SK-N-SH treated with all-trans-retinoic acid at 6 μM for 48 hours (cell line): ENCODE measurements at regions not wholly inside any gene's neighbourhood (a gene's known extent, or its start where the extent isn't known, plus 50 kb on each side); places are given as distances from the start of the nearest gene placed in this dataset.

Experiments
- RARB ChIP-seq: fragments of 250-450 bp; sonication (Bioruptor Pico); IDR thresholded peaks from 2 replicates; pipeline ENCODE4 v1.8.0; 2021; ENCODE audit warnings: mild to moderate bottlenecking, moderate library complexity
- ZFP30 ChIP-seq: fragments of 450-650 bp; formaldehyde crosslinking; IDR thresholded peaks from 2 replicates; pipeline ENCODE4 v1.5.0; 2022; ENCODE audit warnings: mild to moderate bottlenecking, moderate library complexity
- TF ChIP-seq, protein P1 (sequence below): fragments of 250-450 bp; sonication (Bioruptor Pico); IDR thresholded peaks from 2 replicates; pipeline ENCODE4 v1.8.0; 2021; ENCODE audit warnings: low read depth, mild to moderate bottlenecking, moderate library complexity, borderline replicate concordance

DNA sequence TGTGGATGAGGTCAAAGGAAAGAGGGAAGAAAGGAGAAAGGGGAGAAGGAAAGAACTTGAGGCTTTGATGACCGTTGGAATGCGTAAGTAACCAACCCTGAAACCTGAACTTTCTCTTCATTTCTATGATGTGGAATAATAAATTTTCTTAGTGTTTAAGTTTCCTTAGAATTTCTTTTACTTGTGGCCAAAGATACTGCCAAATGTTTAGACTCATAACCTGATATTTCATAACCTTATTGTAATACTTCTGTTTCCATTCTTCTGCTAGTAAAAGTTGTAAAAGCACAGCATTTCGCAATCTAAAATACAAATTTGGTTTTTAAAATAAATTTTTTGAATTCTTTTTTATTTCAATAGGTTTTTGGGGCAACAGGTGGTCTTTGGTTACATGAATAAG lies 258.5 kb upstream of the GIMD1 start:
- TF ChIP-seq ZFP30 (CRISPR knock-in tag) (no peak), RARB (no peak)
- TF ChIP-seq, protein P1, sequence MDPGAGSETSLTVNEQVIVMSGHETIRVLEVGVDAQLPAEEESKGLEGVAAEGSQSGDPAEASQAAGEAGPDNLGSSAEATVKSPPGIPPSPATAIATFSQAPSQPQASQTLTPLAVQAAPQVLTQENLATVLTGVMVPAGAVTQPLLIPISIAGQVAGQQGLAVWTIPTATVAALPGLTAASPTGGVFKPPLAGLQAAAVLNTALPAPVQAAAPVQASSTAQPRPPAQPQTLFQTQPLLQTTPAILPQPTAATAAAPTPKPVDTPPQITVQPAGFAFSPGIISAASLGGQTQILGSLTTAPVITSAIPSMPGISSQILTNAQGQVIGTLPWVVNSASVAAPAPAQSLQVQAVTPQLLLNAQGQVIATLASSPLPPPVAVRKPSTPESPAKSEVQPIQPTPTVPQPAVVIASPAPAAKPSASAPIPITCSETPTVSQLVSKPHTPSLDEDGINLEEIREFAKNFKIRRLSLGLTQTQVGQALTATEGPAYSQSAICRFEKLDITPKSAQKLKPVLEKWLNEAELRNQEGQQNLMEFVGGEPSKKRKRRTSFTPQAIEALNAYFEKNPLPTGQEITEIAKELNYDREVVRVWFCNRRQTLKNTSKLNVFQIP (CRISPR knock-in tag) = no peak
